GM06990 (cell line): ENCODE measurements at regions not wholly inside any gene's neighbourhood (a gene's known extent, or its start where the extent isn't known, plus 50 kb on each side); places are given as distances from the start of the nearest gene placed in this dataset.
"Not testable (repeated sequence)": the region's sequence is repeated elsewhere in the genome, so short reads cannot be mapped to it uniquely, and the experiment has no call there.

Source experiments
- DNase-seq: peaks from one replicate; pipeline ENCODE4 v3.0.0-alpha.2; 2011; ENCODE audit not compliant: insufficient read length; ENCODE audit errors: extremely low read depth
- H3K27me3 ChIP-seq: replicated peaks from 2 replicates; pipeline ENCODE4 v1.6.0; 2011; ENCODE audit warnings: low read length; ENCODE audit not compliant: control insufficient read depth, insufficient read depth
- H3K36me3 ChIP-seq: 2 replicates; pipeline ENCODE4 v1.5.1; 2011; ENCODE audit warnings: low read length; ENCODE audit not compliant: control insufficient read depth, insufficient read depth
- H3K4me3 ChIP-seq: replicated peaks from 2 replicates; pipeline ENCODE4 v1.5.1; 2011; ENCODE audit warnings: low read depth, mild to moderate bottlenecking, control low read depth, low read length
- CTCF ChIP-seq: IDR thresholded peaks from 2 replicates; pipeline ENCODE4 v1.5.1; 2011; ENCODE audit warnings: low read length, control low read depth, mild to moderate bottlenecking, inconsistent platforms; ENCODE audit not compliant: insufficient read depth, poor library complexity, severe bottlenecking

- Histone ChIP-seq H3K4me3 (no peak overlapping the region), H3K27me3 (no peaks in the 10 kb centered on the region), H3K36me3 (no peaks in the 10 kb centered on the region)
- DNase-seq = no peak
- TF ChIP-seq CTCF = no peak
These were observed 179.8 kb upstream of the MEIS1 start for GRCh38 chr2:66255136-66255535.

GRCh38 chr2:66253066-66253465 lies 181.9 kb upstream of the MEIS1 start:
- no peak for DNase-seq
- Histone ChIP-seq H3K27me3 (no peaks in the 10 kb centered on the region), H3K4me3 (no peak overlapping the region), H3K36me3 (no peaks in the 10 kb centered on the region)
- TF ChIP-seq CTCF = no peak

- no peak for DNase-seq
These were observed 182.8 kb upstream of the MEIS1 start for GRCh38 chr2:66252109-66252508.

GRCh38 chr2:66251573-66251972 lies 183.4 kb upstream of the MEIS1 start:
- H3K36me3 ChIP-seq = no peaks in the 10 kb centered on the region
- no peak for TF ChIP-seq CTCF
- no peaks in the 10 kb centered on the region for H3K27me3 ChIP-seq
- DNase-seq = no peak
- no peak overlapping the region for H3K4me3 ChIP-seq

More at GRCh38 chr2:66252109-66252508, 182.8 kb upstream of the MEIS1 start:
- Histone ChIP-seq H3K27me3 (no peaks in the 10 kb centered on the region), H3K36me3 (no peaks in the 10 kb centered on the region), H3K4me3 (no peak overlapping the region)
- TF ChIP-seq CTCF = no peak

- not testable (repeated sequence) for DNase-seq, H3K36me3 ChIP-seq, H3K27me3 ChIP-seq, H3K4me3 ChIP-seq
These were observed 185.8 kb upstream of the MEIS1 start for GRCh38 chr2:66249089-66249488.

- H3K27me3 ChIP-seq, H3K36me3 ChIP-seq, H3K4me3 ChIP-seq, DNase-seq: not testable (repeated sequence)
These were observed 191.1 kb upstream of the MEIS1 start for GRCh38 chr2:66243809-66244208.

- not testable (repeated sequence) for H3K36me3 ChIP-seq, DNase-seq, H3K27me3 ChIP-seq, H3K4me3 ChIP-seq
These were observed 192.0 kb upstream of the MEIS1 start for GRCh38 chr2:66242888-66243287.
